Embryonic facial prominence (tissue), 1 donor: ENCODE measurements at regions not wholly inside any gene's neighbourhood (a gene's known extent, or its start where the extent isn't known, plus 50 kb on each side); places are given as distances from the start of the nearest gene placed in this dataset.

Experiments used
- DNase-seq: peaks from one replicate; pipeline ENCODE4 v3.0.0-alpha.2; 2016; ENCODE audit errors: extremely low spot score

GRCh38 chr4:116438417-116438816 lies 647.0 kb downstream of the TRAM1L1 start:
- DNase-seq, result no peak

- DNase-seq, result no peak
Observed at GRCh38 chr4:116427666-116428065, 657.7 kb downstream of the TRAM1L1 start.

GRCh38 chr4:116413222-116413621 lies 672.2 kb downstream of the TRAM1L1 start:
- DNase-seq, result no peak

GRCh38 chr4:116401293-116401692 lies 684.1 kb downstream of the TRAM1L1 start:
- no peak for DNase-seq

GRCh38 chr4:116400480-116400879 lies 684.9 kb downstream of the TRAM1L1 start:
- no peak for DNase-seq

GRCh38 chr4:116397714-116398113 lies 687.7 kb downstream of the TRAM1L1 start:
- DNase-seq, result no peak

- no peak for DNase-seq
Observed at GRCh38 chr4:116397291-116397690, 688.1 kb downstream of the TRAM1L1 start.

- no peak for DNase-seq
Observed at GRCh38 chr4:116395408-116395807, 690.0 kb downstream of the TRAM1L1 start.

GRCh38 chr4:116391020-116391419 lies 694.4 kb downstream of the TRAM1L1 start:
- no peak for DNase-seq

GRCh38 chr4:116389139-116389538 lies 696.2 kb downstream of the TRAM1L1 start:
- DNase-seq, result no peak

- DNase-seq, result no peak
Observed at GRCh38 chr4:116387937-116388474, 697.4 kb downstream of the TRAM1L1 start.

GRCh38 chr4:116386856-116387255 lies 698.5 kb downstream of the TRAM1L1 start:
- DNase-seq, result no peak

GRCh38 chr4:116385583-116385982 lies 699.8 kb downstream of the TRAM1L1 start:
- DNase-seq, result no peak

GRCh38 chr4:116374815-116375214 lies 710.6 kb downstream of the TRAM1L1 start:
- DNase-seq, result no peak

- no peak for DNase-seq
Observed at GRCh38 chr4:116362583-116362982, 722.8 kb downstream of the TRAM1L1 start.

GRCh38 chr4:116361790-116362189 lies 723.6 kb downstream of the TRAM1L1 start:
- no peak for DNase-seq

- DNase-seq, result no peak
Observed at GRCh38 chr4:116358633-116359222, 726.6 kb downstream of the TRAM1L1 start.

- DNase-seq, result no peak
Observed at GRCh38 chr4:116357758-116358157, 727.6 kb downstream of the TRAM1L1 start.

GRCh38 chr4:116346750-116347149 lies 738.6 kb downstream of the TRAM1L1 start:
- no peak for DNase-seq

GRCh38 chr4:116343809-116344208 lies 741.6 kb downstream of the TRAM1L1 start:
- DNase-seq, result no peak

- no peak for DNase-seq
Observed at GRCh38 chr4:116342143-116342542, 743.2 kb downstream of the TRAM1L1 start.

GRCh38 chr4:116332508-116332907 lies 752.9 kb downstream of the TRAM1L1 start:
- DNase-seq, result no peak

GRCh38 chr4:116328261-116328860 lies 757.0 kb downstream of the TRAM1L1 start:
- DNase-seq, result no peak

GRCh38 chr4:116323606-116324005 lies 761.8 kb downstream of the TRAM1L1 start:
- no peak for DNase-seq
